ENCODE measurements at regions not wholly inside any gene's neighbourhood (a gene's known extent, or its start where the extent isn't known, plus 50 kb on each side); places are given as distances from the start of the nearest gene placed in this dataset.

GRCh38 chr21:21898801-21899200 lies 900.6 kb downstream of the NCAM2 start:
- TF ChIP-seq CTCF (IDR thresholded peaks at IDR 0.05; ENCODE audit: insufficient read depth, low read depth, low read length): no peak
- TF ChIP-seq EZH2 (IDR thresholded peaks at IDR 0.05; ENCODE audit: insufficient read depth, low read length): no peak

Data from astrocyte (in vitro differentiated cells and primary cell).